Esophagus squamous epithelium (tissue), 4 donors: ENCODE measurements at regions not wholly inside any gene's neighbourhood (a gene's known extent, or its start where the extent isn't known, plus 50 kb on each side); places are given as distances from the start of the nearest gene placed in this dataset.

Source experiments
- POLR2A ChIP-seq, 4 donors: fragments of 450-650 bp; IDR thresholded peaks; one replicate each; pipeline ENCODE4 v1.6.1; 2017; ENCODE audit warnings: antibody characterized with exemption in 4 of 4, mild to moderate bottlenecking in 4 of 4, moderate library complexity in 3 of 4
- TF ChIP-seq, protein P1 (sequence below), 6 experiments: fragments of 450-650 bp in 4 of 6; fragments of 200-600 bp in 2 of 6; sonication (generic) in 2 of 6; IDR thresholded peaks; one replicate each; pipeline ENCODE4 v1.5.1; 2016 to 2019; ENCODE audit warnings: antibody characterized with exemption in 6 of 6, mild to moderate bottlenecking in 4 of 6, moderate library complexity in 4 of 6

DNA sequence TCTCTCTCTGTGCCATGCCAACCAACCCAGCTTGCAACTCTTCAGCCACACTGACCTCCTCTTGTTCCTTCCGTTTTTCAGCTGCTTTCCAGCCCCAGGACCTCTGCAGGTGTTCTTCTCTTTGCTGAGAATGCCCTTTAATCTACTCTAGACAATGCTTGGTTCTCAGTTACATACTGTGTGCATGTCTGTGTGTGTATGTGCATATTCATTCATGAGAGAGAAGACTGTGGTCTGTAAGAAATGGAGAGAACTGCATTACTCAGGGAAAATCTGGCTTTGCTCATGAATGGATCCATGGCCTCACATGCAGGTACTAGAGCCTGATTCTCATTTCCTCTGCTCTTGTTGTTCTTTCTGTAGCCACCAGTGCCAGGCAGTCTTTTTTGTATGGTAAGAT is 636.9 kb upstream of the TENM3 start:
- TF ChIP-seq, protein P1, sequence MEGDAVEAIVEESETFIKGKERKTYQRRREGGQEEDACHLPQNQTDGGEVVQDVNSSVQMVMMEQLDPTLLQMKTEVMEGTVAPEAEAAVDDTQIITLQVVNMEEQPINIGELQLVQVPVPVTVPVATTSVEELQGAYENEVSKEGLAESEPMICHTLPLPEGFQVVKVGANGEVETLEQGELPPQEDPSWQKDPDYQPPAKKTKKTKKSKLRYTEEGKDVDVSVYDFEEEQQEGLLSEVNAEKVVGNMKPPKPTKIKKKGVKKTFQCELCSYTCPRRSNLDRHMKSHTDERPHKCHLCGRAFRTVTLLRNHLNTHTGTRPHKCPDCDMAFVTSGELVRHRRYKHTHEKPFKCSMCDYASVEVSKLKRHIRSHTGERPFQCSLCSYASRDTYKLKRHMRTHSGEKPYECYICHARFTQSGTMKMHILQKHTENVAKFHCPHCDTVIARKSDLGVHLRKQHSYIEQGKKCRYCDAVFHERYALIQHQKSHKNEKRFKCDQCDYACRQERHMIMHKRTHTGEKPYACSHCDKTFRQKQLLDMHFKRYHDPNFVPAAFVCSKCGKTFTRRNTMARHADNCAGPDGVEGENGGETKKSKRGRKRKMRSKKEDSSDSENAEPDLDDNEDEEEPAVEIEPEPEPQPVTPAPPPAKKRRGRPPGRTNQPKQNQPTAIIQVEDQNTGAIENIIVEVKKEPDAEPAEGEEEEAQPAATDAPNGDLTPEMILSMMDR (IDR thresholded peaks at IDR 0.05) = no peak
- no peak for TF ChIP-seq POLR2A (IDR thresholded peaks at IDR 0.05)
